ENCODE measurements at regions not wholly inside any gene's neighbourhood (a gene's known extent, or its start where the extent isn't known, plus 50 kb on each side); places are given as distances from the start of the nearest gene placed in this dataset.
"Not testable (repeated sequence)": the region's sequence is repeated elsewhere in the genome, so short reads cannot be mapped to it uniquely, and the experiment has no call there.

DNA sequence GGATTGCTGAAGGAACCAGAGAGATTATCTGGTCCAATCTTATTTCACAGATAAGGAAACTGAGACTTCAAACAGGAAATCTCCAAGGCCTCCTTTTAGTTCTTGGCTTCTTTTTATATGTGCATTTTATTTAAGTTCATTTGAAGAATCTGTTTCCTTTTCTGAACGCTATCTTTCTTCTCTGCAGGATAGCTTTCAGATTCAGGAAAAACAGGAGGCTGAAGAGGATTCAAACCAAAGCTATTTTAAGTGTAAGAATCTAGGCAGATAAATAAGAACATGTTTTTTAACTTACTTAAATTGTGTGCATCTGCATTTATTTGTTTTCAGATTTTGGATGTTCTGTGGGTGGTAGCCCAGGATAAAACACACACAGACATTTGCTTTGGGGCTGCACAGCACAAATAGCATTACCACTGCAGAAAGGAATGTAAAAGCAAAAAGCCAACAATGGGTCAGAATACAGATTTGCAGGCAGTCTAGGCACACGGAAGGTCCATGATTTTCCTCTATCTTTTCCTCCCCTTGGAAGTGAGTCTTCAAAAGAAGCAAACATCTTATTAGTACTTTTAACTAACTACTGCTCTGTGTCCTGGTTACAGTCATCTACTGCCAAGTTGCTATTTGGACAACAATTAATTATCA, 188.8 kb upstream of the TBX18 start:
- intact Hi-C loops (cut with micrococcal nuclease), result no loop called here

DNA sequence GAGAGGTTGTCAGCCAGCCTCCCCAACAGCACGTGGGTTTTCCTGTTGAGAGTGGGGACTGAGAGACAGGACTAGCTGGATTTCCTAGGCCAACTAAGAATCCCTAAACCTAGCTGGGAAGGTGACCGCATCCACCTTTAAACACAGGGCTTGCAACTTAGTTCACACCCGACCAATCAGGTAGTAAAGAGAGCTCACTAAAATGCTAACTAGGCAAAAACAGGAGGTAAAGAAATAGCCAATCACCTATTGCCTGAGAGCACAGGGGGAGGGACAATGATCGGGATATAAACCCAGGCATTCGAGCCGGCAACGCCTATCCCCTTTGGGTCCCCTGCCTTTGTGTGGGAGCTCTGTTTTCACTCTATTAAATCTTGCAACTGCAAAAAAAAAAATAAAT, 180.5 kb upstream of the TBX18 start:
- intact Hi-C loops (cut with micrococcal nuclease), result not testable (repeated sequence)

DNA sequence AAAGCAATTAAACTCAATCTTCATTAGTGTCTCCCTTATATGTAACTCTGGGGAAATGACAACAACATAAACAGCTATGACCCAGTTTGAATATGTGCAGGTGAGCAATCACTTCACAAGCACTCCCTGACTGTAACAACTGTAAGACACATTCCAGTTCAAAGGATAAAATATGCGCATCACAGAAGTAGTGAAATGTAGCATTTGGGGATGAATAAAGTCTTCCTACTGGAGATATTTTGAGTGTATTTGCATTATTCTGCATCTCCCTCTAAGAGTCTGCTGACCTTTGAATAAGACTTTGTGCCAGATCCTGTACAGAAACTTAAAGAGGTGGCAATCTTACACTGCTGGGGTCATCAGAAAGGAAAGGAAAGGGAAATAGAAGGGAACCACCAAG, 179.5 kb upstream of the TBX18 start:
- intact Hi-C loops (cut with micrococcal nuclease), result no loop called here

DNA sequence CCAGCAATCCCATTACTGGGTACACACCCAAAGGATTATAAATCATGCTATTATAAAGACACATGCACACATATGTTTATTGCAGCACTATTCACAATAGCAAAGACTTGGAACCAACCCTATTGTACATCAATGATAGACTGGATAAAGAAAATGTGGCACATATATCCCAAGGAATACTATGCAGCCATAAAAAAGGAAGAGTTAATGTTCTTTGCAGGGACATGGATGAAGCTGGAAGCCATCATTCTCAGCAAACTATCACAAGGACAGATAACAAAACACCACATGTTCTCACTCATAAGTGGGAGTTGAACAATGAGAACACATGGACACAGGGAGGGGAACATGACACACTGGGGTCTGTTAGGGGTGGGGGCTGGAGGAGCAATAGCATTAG, 177.2 kb upstream of the TBX18 start:
- intact Hi-C loops (cut with micrococcal nuclease), result not testable (repeated sequence)

DNA sequence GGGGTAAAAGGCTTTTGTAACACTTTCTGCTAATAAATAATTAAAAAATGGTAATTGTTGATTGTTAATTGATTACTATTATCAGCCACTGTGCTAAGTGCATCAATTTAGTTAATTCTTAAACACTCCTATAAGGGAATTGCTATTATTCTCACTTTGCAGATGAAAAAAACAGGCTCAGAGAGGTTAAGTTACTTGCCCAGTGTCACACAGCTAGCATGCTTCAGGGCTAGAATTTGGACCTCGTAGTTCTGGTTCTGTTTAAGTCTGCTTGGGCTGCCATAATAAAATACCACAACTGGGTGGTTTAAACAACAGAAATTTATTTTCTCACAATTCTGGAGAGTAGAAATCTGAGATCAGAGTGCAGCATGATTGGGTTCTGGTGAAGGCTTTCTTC, 164.8 kb upstream of the TBX18 start:
- intact Hi-C loops (cut with micrococcal nuclease), result no loop called here

DNA sequence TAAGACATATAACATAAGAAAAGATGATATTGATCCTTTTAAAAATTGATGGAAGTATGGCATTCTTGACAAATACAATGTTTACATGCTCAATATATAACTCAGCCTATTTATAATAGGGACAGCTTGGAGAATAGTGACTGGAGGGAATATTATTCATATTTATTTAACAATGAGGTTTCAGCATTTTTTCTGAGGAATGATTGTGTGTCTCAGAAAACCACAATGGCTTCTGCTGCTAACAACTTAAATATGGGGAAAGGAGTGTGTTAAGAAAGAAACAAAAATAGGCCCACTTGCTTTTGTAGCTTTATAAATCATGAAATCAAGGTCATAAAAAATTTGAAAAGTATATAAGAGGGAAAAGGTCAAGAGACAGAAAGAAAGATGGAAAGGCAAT, 163.2 kb upstream of the TBX18 start:
- intact Hi-C loops (cut with micrococcal nuclease), result no loop called here

DNA sequence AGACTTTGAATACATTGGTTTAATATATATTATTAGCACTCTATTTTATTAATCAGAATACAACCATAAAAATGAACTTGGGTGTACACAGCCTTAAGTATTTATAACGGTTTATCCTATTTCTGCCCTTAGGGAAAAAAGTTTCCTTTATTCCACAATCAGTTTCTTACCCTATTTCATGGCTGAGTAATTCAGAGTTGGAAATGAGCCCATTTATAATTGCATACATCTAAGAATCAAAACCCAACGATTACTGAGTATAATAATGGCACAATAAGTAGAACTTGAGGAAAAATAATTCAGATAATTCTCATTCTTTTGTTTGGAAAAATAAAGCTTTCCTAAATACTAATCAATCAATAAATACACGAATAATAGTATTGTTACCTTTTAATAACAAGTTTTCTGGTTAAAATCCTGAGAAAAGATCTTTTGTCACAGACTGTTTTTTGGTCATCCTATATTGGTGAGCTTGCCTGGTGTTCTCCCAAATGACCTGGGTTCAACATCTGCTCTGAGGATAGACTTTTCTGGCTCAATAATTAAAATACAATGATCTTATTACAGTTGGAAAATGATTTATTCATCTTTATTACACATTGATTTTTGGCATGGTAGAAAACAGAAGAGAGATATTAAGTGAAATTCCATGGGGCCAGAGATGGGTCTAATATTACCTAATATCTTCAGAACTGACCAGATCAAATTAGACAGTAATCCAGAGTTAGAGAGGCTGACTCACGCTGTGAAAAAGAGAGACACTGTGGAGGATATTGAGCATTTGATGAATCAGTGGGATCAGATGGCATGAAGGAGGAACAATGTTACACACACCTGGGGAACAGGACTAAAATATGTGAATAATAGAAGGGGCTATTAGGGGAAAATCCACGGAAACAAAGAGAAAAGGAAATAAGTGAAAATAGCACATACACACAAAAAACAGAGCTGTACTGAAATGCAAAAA, 162.1 kb upstream of the TBX18 start:
- intact Hi-C loops (cut with micrococcal nuclease), result no loop called here

DNA sequence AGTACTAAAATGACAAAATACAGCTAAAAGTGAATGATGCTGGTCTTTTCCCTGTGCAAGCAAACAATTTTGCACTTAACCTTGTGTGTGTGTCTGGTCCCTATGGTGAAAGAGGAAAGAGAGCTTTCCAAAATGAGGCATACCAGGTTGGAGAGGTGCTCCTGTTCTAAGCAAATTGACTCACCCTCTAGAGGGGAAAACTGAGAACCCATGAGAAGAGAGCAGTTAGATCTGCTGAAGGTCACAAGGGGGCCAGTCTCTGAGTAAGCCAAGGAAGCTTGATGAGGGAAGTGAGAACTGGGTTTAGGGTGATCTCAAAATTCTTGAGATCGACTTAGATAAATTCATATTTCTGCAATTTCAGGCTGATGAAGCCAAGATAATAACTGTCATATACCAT, 157.5 kb upstream of the TBX18 start:
- intact Hi-C loops (cut with micrococcal nuclease), result no loop called here

DNA sequence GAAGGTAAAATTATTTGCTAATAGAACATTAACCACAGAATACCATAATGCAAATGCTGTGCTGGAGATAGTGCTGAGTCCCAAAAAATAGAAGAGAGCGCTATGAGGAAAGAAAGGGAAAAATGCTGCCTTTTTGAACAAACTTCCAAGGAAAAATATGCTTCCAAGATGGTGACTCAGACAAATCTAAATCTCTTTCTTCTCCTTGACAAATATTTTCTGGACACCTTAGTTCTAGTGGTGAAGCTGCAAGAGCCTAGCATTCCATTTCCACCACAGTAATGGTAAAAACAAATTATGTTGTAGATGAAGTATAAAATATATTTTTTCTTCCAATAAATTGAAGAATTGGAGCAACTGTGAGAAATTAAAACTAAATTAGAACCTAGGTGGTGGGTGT, 155.6 kb upstream of the TBX18 start:
- intact Hi-C loops (cut with micrococcal nuclease), result no loop called here

DNA sequence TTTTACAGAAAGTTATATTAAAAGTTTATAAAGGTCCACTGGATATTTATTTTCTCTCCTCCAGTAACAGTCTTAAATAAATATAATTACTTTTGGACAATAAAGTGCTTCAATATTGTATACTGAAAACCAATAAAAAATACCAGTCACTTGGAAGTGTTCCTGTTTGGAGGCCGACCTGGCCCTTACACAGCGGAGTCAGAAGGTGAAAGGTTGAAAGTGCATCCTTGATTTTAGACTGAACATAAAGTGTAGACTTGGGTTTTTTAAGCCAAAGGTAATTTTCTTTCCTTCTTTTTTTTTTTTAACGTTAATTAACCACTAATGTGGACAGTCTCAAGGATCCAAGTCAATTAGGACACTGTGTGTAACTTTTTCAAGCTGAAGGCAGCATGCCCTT, 152.3 kb upstream of the TBX18 start:
- intact Hi-C loops (cut with micrococcal nuclease), result no loop called here

DNA sequence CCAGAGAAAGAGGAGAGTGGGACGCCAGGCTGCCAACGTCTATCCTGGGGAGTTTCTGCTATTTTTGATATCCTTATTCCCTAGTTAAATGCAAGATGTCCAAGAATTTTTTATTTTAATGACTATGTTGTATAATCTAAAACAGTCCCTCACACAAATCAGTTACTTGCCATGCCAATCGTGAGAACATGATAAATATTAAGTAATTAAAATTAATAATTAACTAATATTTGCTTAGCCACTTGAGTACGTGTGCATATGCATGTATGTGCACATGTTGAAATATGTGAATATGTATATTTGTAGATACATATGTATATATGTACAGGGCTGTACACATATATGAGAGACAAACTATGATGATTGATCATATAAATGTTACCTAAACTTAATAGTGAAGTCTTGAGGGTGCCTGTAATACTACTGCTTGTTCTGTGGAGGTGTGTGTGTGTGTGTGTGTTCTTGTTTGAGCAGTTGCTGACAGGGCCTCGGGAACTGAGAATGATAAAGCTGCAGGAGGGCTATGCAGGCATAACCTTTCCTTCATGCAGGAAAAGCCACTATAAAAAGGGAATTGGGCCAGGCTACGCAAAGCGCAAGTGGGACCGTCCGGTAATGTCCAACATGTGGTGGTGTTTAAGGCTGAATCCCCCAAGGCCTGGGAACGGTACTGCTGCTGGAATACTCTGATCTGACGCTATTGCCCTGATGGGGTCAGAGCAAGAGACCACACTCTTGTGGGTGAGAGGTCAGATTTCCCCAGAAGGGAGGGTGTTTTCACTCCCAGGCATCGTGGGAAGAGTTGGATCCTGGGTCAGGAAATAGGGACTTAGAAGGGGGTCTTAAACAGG, 148.3 kb upstream of the TBX18 start:
- intact Hi-C loops (cut with micrococcal nuclease), result no loop called here

DNA sequence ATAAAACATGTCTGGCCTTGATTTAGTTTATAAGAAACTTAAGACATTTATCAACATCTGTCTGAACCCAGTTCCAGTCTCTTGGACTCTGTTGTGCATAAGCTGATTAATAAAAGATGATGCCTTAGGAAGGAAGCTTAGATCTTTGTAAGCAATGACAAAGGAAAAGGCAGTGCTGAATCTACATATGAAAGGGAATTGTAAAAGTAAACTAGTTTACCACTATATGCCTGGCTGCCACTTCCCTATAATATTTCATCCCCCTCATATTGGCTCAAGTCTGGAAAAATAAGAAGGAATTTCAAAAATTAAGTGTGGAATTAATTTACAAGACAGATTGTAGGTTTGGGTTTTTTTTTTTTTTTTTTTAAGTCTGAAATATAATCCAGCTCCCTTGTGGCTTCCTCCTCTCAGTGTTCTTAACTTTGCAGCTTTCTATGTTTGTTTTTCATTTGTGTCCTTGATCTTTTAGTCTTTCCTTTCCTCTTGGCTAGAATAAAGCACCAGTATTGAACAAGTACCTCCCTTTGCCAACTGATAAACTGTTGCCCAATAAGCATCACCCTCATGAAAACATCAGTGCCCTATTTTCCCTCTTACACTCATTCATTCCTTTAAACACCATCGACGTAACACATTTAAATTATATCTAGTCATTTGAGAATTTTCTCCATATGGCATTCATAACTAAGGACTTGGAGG, 146.7 kb upstream of the TBX18 start:
- intact Hi-C loops (cut with micrococcal nuclease), result no loop called here

DNA sequence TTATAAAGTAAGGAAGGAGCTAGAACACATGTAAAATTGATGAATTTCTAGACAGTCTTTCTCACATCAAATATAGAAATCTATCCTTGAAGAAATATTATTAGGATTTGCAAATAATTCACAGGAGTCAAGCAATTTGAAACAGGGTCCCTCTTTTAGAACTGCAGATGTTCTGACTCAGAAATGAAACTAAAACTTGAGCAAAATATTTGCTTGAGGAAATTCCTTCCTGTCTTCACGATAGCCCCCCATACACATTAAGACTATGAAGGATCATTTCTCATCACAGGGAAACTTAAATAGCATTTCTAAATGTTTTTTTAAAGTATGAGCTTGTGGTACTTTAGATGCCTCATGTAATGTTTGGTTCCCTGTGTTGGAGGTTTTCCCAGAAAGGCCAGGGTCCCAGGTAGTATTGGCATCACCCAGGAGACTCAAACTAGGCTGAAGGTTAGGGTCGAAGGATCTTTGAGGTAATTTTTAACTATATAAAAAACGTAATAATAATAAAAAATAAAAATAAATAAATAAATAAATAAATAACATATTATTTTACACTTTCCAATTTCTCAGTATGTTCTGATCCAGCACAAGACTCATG, 144.0 kb upstream of the TBX18 start:
- intact Hi-C loops (cut with micrococcal nuclease), result no loop called here

DNA sequence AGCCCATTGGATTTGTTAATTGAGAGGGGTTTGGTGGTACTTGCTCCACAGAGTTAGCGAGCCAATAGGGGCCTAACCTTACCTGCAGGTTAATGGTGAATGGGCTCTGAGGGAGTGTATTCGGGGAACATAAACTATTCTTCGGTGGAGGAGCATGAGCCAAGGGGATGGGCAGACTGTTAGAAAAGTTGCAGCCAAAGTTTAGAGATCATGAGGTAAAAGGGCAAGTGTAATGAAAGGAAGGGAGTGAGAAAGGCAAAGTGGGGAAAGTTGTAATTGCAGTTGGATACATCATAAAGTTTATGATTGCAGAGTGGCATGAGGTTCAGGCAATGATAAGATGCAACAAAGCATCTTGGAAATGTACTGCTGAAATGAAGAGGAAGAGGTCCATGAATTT, 142.1 kb upstream of the TBX18 start:
- intact Hi-C loops (cut with micrococcal nuclease), result no loop called here

DNA sequence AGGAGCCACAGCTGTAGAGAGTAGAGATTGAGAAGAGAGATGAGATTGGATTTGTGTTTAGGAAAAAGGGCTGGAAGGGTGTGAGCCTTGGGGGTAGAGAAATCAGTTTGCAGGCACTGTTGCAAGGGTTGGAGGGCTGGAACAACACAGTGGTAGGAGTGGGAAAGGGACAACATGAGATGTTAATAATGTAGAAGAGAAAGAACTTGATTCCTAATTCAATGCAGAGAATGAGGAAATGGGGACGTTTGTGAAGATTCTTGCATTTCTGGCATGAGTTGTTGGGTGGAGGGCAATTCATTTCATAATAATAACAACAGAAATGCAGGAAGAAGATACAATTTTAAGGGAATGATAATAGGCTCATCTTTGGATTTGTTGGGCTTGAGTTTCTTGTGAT, 141.4 kb upstream of the TBX18 start:
- intact Hi-C loops (cut with micrococcal nuclease), result no loop called here

DNA sequence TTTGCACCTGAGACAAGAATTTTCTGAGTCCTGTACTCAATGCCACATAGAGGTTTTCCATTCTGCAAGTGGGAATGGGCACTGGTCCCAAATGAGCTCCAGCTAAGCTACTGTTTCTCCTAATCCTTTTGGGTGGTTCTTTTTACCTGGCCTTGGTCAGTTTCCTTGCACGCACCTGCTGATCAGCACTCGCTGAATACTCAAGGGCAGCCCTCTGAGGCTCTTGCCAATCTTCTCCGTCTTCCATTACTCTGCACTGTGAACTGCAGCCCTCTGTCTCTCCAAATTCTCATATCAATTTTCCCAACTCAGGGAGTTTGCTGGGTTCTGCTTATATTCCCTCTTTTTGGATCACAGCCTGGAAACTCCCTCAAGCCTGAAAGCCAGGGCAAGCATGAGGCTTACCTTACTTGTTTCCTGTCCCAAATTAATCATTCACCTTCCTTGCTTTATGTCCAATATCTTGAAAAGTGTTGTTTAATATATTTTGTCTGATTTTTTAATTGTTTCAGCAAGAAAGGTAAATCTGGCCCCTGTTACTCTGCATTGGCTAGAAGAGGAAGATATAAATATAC, 138.0 kb upstream of the TBX18 start:
- intact Hi-C loops (cut with micrococcal nuclease), result no loop called here

DNA sequence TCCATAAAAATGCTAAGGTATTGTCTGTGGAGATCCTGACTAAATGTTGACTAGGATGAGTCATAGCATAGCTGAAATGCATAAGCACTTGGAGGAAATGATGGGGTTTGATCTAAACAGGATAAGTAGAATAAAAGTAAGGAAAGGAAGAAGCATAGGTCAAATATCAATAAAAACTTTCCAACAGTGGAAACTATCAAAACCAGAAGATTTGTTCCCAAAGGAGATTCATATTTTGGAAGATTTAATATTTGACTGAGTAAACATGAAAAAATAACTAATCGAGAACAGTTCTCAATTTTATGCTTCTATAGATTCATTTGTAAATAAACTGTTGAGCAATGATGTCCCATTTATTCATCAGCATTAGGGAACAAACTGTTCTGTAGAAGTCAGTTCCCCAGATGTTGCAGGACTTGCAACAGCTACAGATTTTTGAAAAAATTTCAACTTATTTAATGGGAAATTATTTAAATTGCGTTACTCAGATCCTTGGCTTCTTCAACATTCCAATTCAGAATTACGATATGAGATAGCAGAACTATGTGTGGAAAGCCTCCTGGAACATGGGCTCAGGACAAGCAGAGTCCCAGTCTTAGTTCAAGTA, 133.7 kb upstream of the TBX18 start:
- intact Hi-C loops (cut with micrococcal nuclease), result no loop called here

DNA sequence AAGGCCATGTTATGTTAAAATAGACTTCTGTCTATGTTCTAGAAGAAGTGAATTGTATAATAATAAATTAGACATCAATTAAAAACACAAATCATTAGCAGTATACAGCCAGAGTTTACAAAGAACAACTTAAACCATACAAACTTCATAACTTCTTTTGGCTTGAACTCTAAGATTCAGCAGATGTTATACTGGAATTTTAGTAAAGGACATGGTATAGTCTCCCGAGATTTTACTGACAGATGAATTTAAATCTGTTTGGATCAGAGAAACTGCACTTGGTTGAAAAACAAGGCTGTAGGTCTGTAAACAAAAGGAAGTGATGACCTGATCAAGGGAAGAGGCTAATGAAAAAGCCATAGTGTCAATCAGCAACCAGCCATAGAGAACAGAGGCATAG, 132.6 kb upstream of the TBX18 start:
- intact Hi-C loops (cut with micrococcal nuclease), result no loop called here

DNA sequence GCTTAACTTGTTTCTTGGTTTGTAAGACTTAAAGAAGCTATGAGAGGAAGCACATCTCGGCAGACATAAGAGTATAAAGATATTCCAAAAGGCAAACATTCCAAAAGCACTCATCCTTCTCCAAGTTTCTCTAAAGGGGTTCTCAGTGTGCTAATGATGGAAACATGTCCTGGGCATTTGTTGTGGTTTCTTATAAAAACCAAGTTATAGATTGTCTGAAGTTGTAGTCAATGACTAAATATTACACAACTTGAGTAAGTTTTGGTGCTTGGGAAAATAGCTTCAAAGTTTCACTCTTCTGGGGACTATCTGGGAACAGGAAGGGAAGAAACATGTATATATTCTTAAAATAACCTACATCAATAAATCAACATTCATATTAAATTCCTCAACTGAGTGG, 128.3 kb upstream of the TBX18 start:
- intact Hi-C loops (cut with micrococcal nuclease), result no loop called here

Data from T-helper 2 cell treated with Interferon-gamma antibody and Interleukin-4, amounts not matched to agents 100 ng/mL and 5 ng/mL, for 36 hours (primary cell).